SK-N-SH (cell line): ENCODE measurements at regions not wholly inside any gene's neighbourhood (a gene's known extent, or its start where the extent isn't known, plus 50 kb on each side); places are given as distances from the start of the nearest gene placed in this dataset.

Experiments used
- CTCF ChIA-PET: fragments of 300-600, 350-600 bp; formaldehyde crosslinking; extraction: SDS; loops from one replicate; lab custom pipeline; 2021; lab: Yijun Ruan, JAX
- POLR2A ChIA-PET: fragments of 350-600 bp; sonication (Branson Sonifier 250); formaldehyde crosslinking; extraction: SDS; loops from one replicate; lab custom pipeline; 2020; ENCODE audit warnings: antibody characterized with exemption, inconsistent platforms; lab: Yijun Ruan, JAX
- DNase-seq: peaks from one replicate; pipeline ENCODE4 v3.0.0; 2012
- H2AFZ ChIP-seq: fragments of 200-600 bp; sonication (generic); 2 replicates; pipeline ENCODE4 v1.8.1; 2016; ENCODE audit warnings: antibody characterized with exemption, mild to moderate bottlenecking, low read depth
- H3F3A ChIP-seq: fragments of 200-600 bp; sonication (generic); replicated peaks from 2 replicates; pipeline ENCODE3; 2016; ENCODE audit warnings: antibody characterized with exemption, mild to moderate bottlenecking; ENCODE audit not compliant: insufficient read depth
- H3K27ac ChIP-seq, 2 experiments: fragments of 200-500 bp in 1 of 2; fragments of 200-600 bp in 1 of 2; sonication (Bioruptor generic) in 1 of 2; sonication (generic), shearing (Covaris generic) in 1 of 2; 2 replicates each; pipeline versions ENCODE4 v1.5.1 to v1.6.1; 2014 to 2016; ENCODE audit warnings: low read depth in 2 of 2, inconsistent platforms in 1 of 2, low read length in 1 of 2, mild to moderate bottlenecking in 1 of 2, mixed read lengths in 1 of 2
- H3K27me3 ChIP-seq: fragments of 200-600 bp; sonication (generic), shearing (Covaris generic); 2 replicates; pipeline ENCODE4 v1.6.1; 2016; ENCODE audit warnings: mixed run types; ENCODE audit not compliant: insufficient read depth
- H3K36me3 ChIP-seq, 2 experiments: fragments of 200-500 bp in 1 of 2; fragments of 200-600 bp in 1 of 2; sonication (Bioruptor generic) in 1 of 2; sonication (generic) in 1 of 2; replicated peaks in 1 of 2; 2 replicates each; pipeline versions ENCODE3 to v1.5.1; 2014 to 2016; ENCODE audit warnings: low read length in 1 of 2, mild to moderate bottlenecking in 1 of 2; ENCODE audit not compliant: insufficient read depth in 2 of 2, control insufficient read depth in 1 of 2
- H3K4me1 ChIP-seq, 2 experiments: fragments of 200-500 bp in 1 of 2; fragments of 200-600 bp in 1 of 2; sonication (Bioruptor generic) in 1 of 2; sonication (generic), shearing (Covaris generic) in 1 of 2; 2 replicates each; pipeline versions ENCODE4 v1.5.1 to v1.6.1; 2014 to 2016; ENCODE audit warnings: low read depth in 1 of 2, low read length in 1 of 2, mixed run types in 1 of 2; ENCODE audit not compliant: insufficient read depth in 2 of 2, control insufficient read depth in 1 of 2
- H3K4me2 ChIP-seq: fragments of 200-600 bp; sonication (generic), shearing (Covaris generic); 2 replicates; pipeline ENCODE4 v1.6.1; 2017; ENCODE audit warnings: mixed run types
- H3K4me3 ChIP-seq, 2 experiments: fragments of 200-500 bp in 1 of 2; fragments of 200-600 bp in 1 of 2; sonication (Bioruptor generic) in 1 of 2; sonication (generic), shearing (Covaris generic) in 1 of 2; 2 replicates each; pipeline versions ENCODE4 v1.5.1 to v1.8.1; 2014 to 2016; ENCODE audit warnings: low read depth in 2 of 2, inconsistent platforms in 1 of 2, low read length in 1 of 2, mild to moderate bottlenecking in 1 of 2, mixed read lengths in 1 of 2, moderate library complexity in 1 of 2
- H3K79me2 ChIP-seq: fragments of 200-600 bp; sonication (generic); 2 replicates; pipeline ENCODE4 v1.8.1; 2017; ENCODE audit warnings: mild to moderate bottlenecking; ENCODE audit not compliant: insufficient read depth
- H3K9ac ChIP-seq: fragments of 200-600 bp; sonication (generic); 2 replicates; pipeline ENCODE4 v1.6.1; 2017; ENCODE audit warnings: mixed run types
- H3K9me2 ChIP-seq: fragments of 200-600 bp; sonication (generic); 2 replicates; pipeline ENCODE4 v1.6.1; 2017; ENCODE audit warnings: mixed run types
- H3K9me3 ChIP-seq: fragments of 200-600 bp; sonication (generic); 2 replicates; pipeline ENCODE4 v1.6.1; 2017; ENCODE audit warnings: mixed run types, mild to moderate bottlenecking, moderate library complexity
- H4K20me1 ChIP-seq: fragments of 200-600 bp; sonication (generic); 2 replicates; pipeline ENCODE4 v1.6.1; 2017; ENCODE audit warnings: mild to moderate bottlenecking, mixed run types; ENCODE audit not compliant: insufficient read depth
- CHD2 ChIP-seq: fragments of 150-350 bp; IDR thresholded peaks from 2 replicates; pipeline ENCODE4 v1.6.1; 2018; ENCODE audit warnings: low read length; ENCODE audit not compliant: partially characterized antibody
- CTCF ChIP-seq: fragments of 200-600 bp; sonication (generic); IDR thresholded peaks from 2 replicates; pipeline ENCODE4 v1.6.1; 2017; ENCODE audit warnings: antibody characterized with exemption, mild to moderate bottlenecking, moderate library complexity
- FOXM1 ChIP-seq: IDR thresholded peaks from 2 replicates; pipeline ENCODE4 v1.4.0; 2012; ENCODE audit warnings: low read depth, mild to moderate bottlenecking
- GATA2 ChIP-seq: sonication (generic); formaldehyde crosslinking; IDR thresholded peaks from 2 replicates; pipeline ENCODE4 v1.5.0; 2020; ENCODE audit warnings: mild to moderate bottlenecking, missing genetic modification reagents
- JUND ChIP-seq: IDR thresholded peaks from 2 replicates; pipeline ENCODE4 v1.4.0; 2012
- NRF1 ChIP-seq: IDR thresholded peaks from 2 replicates; pipeline ENCODE4 v1.6.1; 2012; ENCODE audit warnings: low read depth, mild to moderate bottlenecking, low read length
- REST ChIP-seq: IDR thresholded peaks from 2 replicates; pipeline ENCODE4 v1.6.1; 2012; ENCODE audit warnings: mild to moderate bottlenecking, low read depth, low read length, moderate library complexity
- RFX5 ChIP-seq: IDR thresholded peaks from 2 replicates; pipeline ENCODE4 v1.6.1; 2012; ENCODE audit warnings: mild to moderate bottlenecking, improper control_type of control experiment, low read length
- RXRA ChIP-seq: IDR thresholded peaks from 2 replicates; pipeline ENCODE4 v1.4.0; 2012; ENCODE audit warnings: low read depth, mild to moderate bottlenecking, borderline replicate concordance
- SMC3 ChIP-seq: IDR thresholded peaks from 2 replicates; pipeline ENCODE4 v1.6.1; 2012; ENCODE audit warnings: low read depth, low read length, improper control_type of control experiment
- TAF1 ChIP-seq: IDR thresholded peaks from 2 replicates; pipeline ENCODE4 v1.6.1; 2012; ENCODE audit warnings: low read depth, mild to moderate bottlenecking, low read length, moderate library complexity, borderline replicate concordance
- TEAD4 ChIP-seq: IDR thresholded peaks from 2 replicates; pipeline ENCODE4 v1.4.0; 2012; ENCODE audit warnings: mild to moderate bottlenecking, borderline replicate concordance; ENCODE audit not compliant: insufficient read depth
- USF1 ChIP-seq: IDR thresholded peaks from 2 replicates; pipeline ENCODE4 v1.4.0; 2012; ENCODE audit warnings: low read depth, borderline replicate concordance
- WGBS: methylation state at CpG from one replicate; pipeline ENCODE4 v1.1.6; 2017; ENCODE audit warnings: low lambda C conversion rate; 5-methylcytosine and 5-hydroxymethylcytosine counted together

GRCh38 chr10:6660460-6660859 is 80.4 kb upstream of the PRKCQ start:
- CTCF ChIA-PET, result interaction anchor here (0.7 to 2.8 kb wide), 3 partner anchors 9 to 243 kb away, joined by 3 to 12 read pairs (median 4); no protein-coding TSS in a partner anchor
- DNase-seq, result no peak

More at GRCh38 chr10:6660460-6660859, 80.4 kb upstream of the PRKCQ start:
- no peak for TF ChIP-seq REST
- no peak for TF ChIP-seq NRF1
- TF ChIP-seq FOXM1, result no peak
- TF ChIP-seq RXRA, result no peak
- no peak for TF ChIP-seq GATA2 (CRISPR knock-in tag)
- no peak for TF ChIP-seq TAF1
- TF ChIP-seq RFX5, result no peak
- TF ChIP-seq JUND, result no peak
- no peak for TF ChIP-seq USF1
- TF ChIP-seq CHD2, result no peak
- TF ChIP-seq TEAD4, result no peak
- no peak for TF ChIP-seq SMC3
- TF ChIP-seq CTCF, result no peak
- Histone ChIP-seq H3K4me1 (no peaks in the 10 kb centered on the region), H3F3A (no peaks in the 10 kb centered on the region), H3K36me3 (no peaks in the 10 kb centered on the region), H3K27me3 (no peaks in the 10 kb centered on the region), H3K9me2 (no peaks in the 10 kb centered on the region), H3K27ac (no peak overlapping the region), H3K4me3 (no peak overlapping the region), H3K9ac (no peak overlapping the region), H3K9me3 (no peaks in the 10 kb centered on the region), H3K79me2 (no peaks in the 10 kb centered on the region), H2AFZ (no peak overlapping the region), H4K20me1 (no peaks in the 10 kb centered on the region), H3K4me2 (no peak overlapping the region)
- 20% methylated on average over 2 of the region's 2 CpGs for WGBS
- POLR2A ChIA-PET, result no interaction called here
